ENCODE measurements at regions not wholly inside any gene's neighbourhood (a gene's known extent, or its start where the extent isn't known, plus 50 kb on each side); places are given as distances from the start of the nearest gene placed in this dataset.
"Not testable (repeated sequence)": the region's sequence is repeated elsewhere in the genome, so short reads cannot be mapped to it uniquely, and the experiment has no call there.

GRCh38 chr21:13820286-13820685 is 210.7 kb downstream of the POTED start:
- DNase-seq (ENCODE audit: low read depth in 2 of 2), result not testable (repeated sequence)

- DNase-seq (ENCODE audit: low read depth in 2 of 2), result not testable (repeated sequence)
Measured at GRCh38 chr21:13812191-13812590, 202.6 kb downstream of the POTED start.

- not testable (repeated sequence) for DNase-seq (ENCODE audit: low read depth in 2 of 2)
Measured at GRCh38 chr21:13810559-13810958, 201.0 kb downstream of the POTED start.

- not testable (repeated sequence) for DNase-seq (ENCODE audit: low read depth in 2 of 2)
Measured at GRCh38 chr21:13806444-13806843, 196.9 kb downstream of the POTED start.

- not testable (repeated sequence) for DNase-seq (ENCODE audit: low read depth in 2 of 2)
Measured at GRCh38 chr21:13802757-13803156, 193.2 kb downstream of the POTED start.

All from stimulated activated CD8-positive, alpha-beta memory T cell treated with anti-CD3 and anti-CD28 coated beads, Interleukin-2, amount 100 ng/mL, for 1 hour (primary cell).